Endothelial cell of umbilical vein (primary cell): ENCODE measurements at regions not wholly inside any gene's neighbourhood (a gene's known extent, or its start where the extent isn't known, plus 50 kb on each side); places are given as distances from the start of the nearest gene placed in this dataset.

Experiments
- BruUV-seq: library from RNA; stranded (reverse); fragments of 400-500 nt; replicated peaks from 2 replicates; lab custom pipeline; 2021; lab: Mats Ljungman, UMichigan
- CTCF ChIA-PET: fragments of 300-600, 350-600 bp; sonication (Branson Sonifier 250); formaldehyde crosslinking; loops from one replicate; lab custom pipeline; 2021; ENCODE audit warnings: antibody characterized with exemption, inconsistent platforms; lab: Charles Lee
- POLR2A ChIA-PET: fragments of 300-600, 350-600 bp; sonication (Branson Sonifier 250); formaldehyde crosslinking; loops from one replicate; lab custom pipeline; 2021; ENCODE audit warnings: antibody characterized with exemption, inconsistent platforms; lab: Charles Lee
- DNase-seq: peaks from one replicate; pipeline ENCODE4 v3.0.0-alpha.2; 2011; ENCODE audit warnings: low read depth, low spot score
- FAIRE-seq: peaks from 2 replicates; lab custom pipeline; 2011; peaks lifted over from hg19 to GRCh38; lab: Jason Lieb, UNC
- H2AFZ ChIP-seq: 2 replicates; pipeline ENCODE4 v1.6.0; 2012; ENCODE audit warnings: low read depth, low read length, control low read depth, inconsistent platforms
- H3K27ac ChIP-seq: 2 replicates; pipeline ENCODE4 v1.5.1; 2011; ENCODE audit warnings: low read depth, mild to moderate bottlenecking, control low read depth, low read length, moderate library complexity; ENCODE audit not compliant: insufficient read depth
- H3K27me3 ChIP-seq, 2 experiments: 2 replicates each; pipeline versions ENCODE4 v1.6.0 to v1.6.1; 2011; ENCODE audit warnings: low read length in 2 of 2, mixed read lengths in 1 of 2; ENCODE audit not compliant: control insufficient read depth in 2 of 2, insufficient read depth in 2 of 2
- H3K36me3 ChIP-seq, 2 experiments: 2 replicates in 1 of 2; 3 replicates in 1 of 2; pipeline ENCODE4 v1.5.1; 2011; ENCODE audit warnings: low read length in 2 of 2, mild to moderate bottlenecking in 1 of 2, moderate library complexity in 1 of 2; ENCODE audit not compliant: control insufficient read depth in 2 of 2, insufficient read depth in 2 of 2; ENCODE audit errors: extremely low read depth in 1 of 2
- H3K4me1 ChIP-seq: 3 replicates; pipeline ENCODE4 v1.5.1; 2011; ENCODE audit warnings: mild to moderate bottlenecking, low read length; ENCODE audit not compliant: control insufficient read depth, insufficient read depth; ENCODE audit errors: extremely low read depth
- H3K4me2 ChIP-seq: 2 replicates; pipeline ENCODE4 v1.6.1; 2011; ENCODE audit warnings: low read length, control low read depth, mixed read lengths; ENCODE audit not compliant: insufficient read depth
- H3K4me3 ChIP-seq, 3 experiments: fragments of 200-600 bp in 1 of 3; sonication (generic), shearing (Covaris generic) in 1 of 3; replicated peaks in 1 of 3; 2 replicates each; pipeline ENCODE4 v1.5.1; 2011 to 2016; ENCODE audit warnings: control low read depth in 3 of 3, low read length in 3 of 3, mild to moderate bottlenecking in 2 of 3, inconsistent platforms in 1 of 3, low read depth in 1 of 3, moderate library complexity in 1 of 3; ENCODE audit not compliant: insufficient read depth in 1 of 3
- H3K79me2 ChIP-seq: 2 replicates; pipeline ENCODE4 v1.6.0; 2012; ENCODE audit warnings: low read length, inconsistent platforms; ENCODE audit not compliant: control insufficient read depth, insufficient read depth
- H3K9ac ChIP-seq: replicated peaks from 2 replicates; pipeline ENCODE3; 2011; ENCODE audit warnings: low read length, control low read depth; ENCODE audit not compliant: insufficient read depth; ENCODE audit errors: extremely low read depth
- H3K9me1 ChIP-seq: replicated peaks from 3 replicates; pipeline ENCODE4 v1.6.0; 2011; ENCODE audit warnings: mild to moderate bottlenecking, low read length; ENCODE audit not compliant: control insufficient read depth, insufficient read depth; ENCODE audit errors: extremely low read depth
- H3K9me3 ChIP-seq: replicated peaks from 2 replicates; pipeline ENCODE4 v1.5.1; 2012; ENCODE audit warnings: low read length, inconsistent platforms; ENCODE audit not compliant: control insufficient read depth, insufficient read depth
- H4K20me1 ChIP-seq: replicated peaks from 2 replicates; pipeline ENCODE3; 2011; ENCODE audit warnings: mild to moderate bottlenecking, low read length; ENCODE audit not compliant: control insufficient read depth, insufficient read depth; ENCODE audit errors: extremely low read depth
- CTCF ChIP-seq, 2 donors: IDR thresholded peaks; 1 replicate in 1 of 2; 2 replicates in 1 of 2; pipeline ENCODE4 v1.5.1; 2011; ENCODE audit warnings: low read length in 2 of 2, mild to moderate bottlenecking in 2 of 2, moderate library complexity in 2 of 2, control low read depth in 1 of 2, inconsistent platforms in 1 of 2, low read depth in 1 of 2; ENCODE audit not compliant: insufficient read depth in 1 of 2; ENCODE audit errors: extremely low read depth in 1 of 2
- EZH2 ChIP-seq: IDR thresholded peaks from 2 replicates; pipeline ENCODE4 v1.6.1; 2012; ENCODE audit warnings: borderline replicate concordance, low read depth, mild to moderate bottlenecking, moderate library complexity, low read length, inconsistent platforms; ENCODE audit not compliant: severe bottlenecking
- FOS ChIP-seq: IDR thresholded peaks from 2 replicates; pipeline ENCODE4 v1.6.1; 2011; ENCODE audit warnings: mild to moderate bottlenecking, low read length, moderate library complexity, borderline replicate concordance; ENCODE audit not compliant: insufficient read depth
- GATA2 ChIP-seq: IDR thresholded peaks from 2 replicates; pipeline ENCODE4 v1.7.0; 2011; ENCODE audit warnings: low read depth, mild to moderate bottlenecking, moderate library complexity, mixed read lengths, low read length; ENCODE audit not compliant: insufficient read length, insufficient read depth
- JUN ChIP-seq: IDR thresholded peaks from 2 replicates; pipeline ENCODE4 v1.6.1; 2011; ENCODE audit warnings: borderline replicate concordance, low read depth; ENCODE audit not compliant: insufficient read length, insufficient read depth
- MAX ChIP-seq: IDR thresholded peaks from 2 replicates; pipeline ENCODE4 v1.6.1; 2011; ENCODE audit not compliant: insufficient read depth, insufficient read length
- MYC ChIP-seq: IDR thresholded peaks from one replicate; pipeline ENCODE4 v1.6.1; 2011; ENCODE audit warnings: mild to moderate bottlenecking, low read depth, low read length
- POLR2A ChIP-seq: IDR thresholded peaks from 2 replicates; pipeline ENCODE4 v1.6.1; 2012; ENCODE audit warnings: low read depth, mild to moderate bottlenecking, control low read depth, low read length
- POLR2AphosphoS5 ChIP-seq: IDR thresholded peaks from 2 replicates; pipeline ENCODE4 v1.6.1; 2012; ENCODE audit warnings: low read depth, mild to moderate bottlenecking, control low read depth, low read length, moderate library complexity; ENCODE audit not compliant: insufficient read depth
- dilution Hi-C: fragments of 300-500 bp; cut with MboI; formaldehyde crosslinking; loops from one replicate; pipeline ENCODE4 v1.15.0; 2019; ENCODE audit warnings: low sequenced_read_pairs; ENCODE audit not compliant: extremely low pct_ligation_motif_present
- intact Hi-C: fragments of 100-400 bp; cut with micrococcal nuclease; formaldehyde crosslinking; loops from one replicate; pipeline ENCODE4 v1.10.0; 2022

GRCh38 chr11:15476371-15476917, 361.7 kb downstream of the INSC start:
- no peak overlapping the region for H2AFZ ChIP-seq
- ChIA-PET CTCF (no interaction called here), POLR2A (no interaction called here)
- no peaks in the 10 kb centered on the region for H3K4me1 ChIP-seq
- H3K27ac ChIP-seq: no peak overlapping the region
- no peaks in the 10 kb centered on the region for H4K20me1 ChIP-seq
- H3K27me3 ChIP-seq: no peaks in the 10 kb centered on the region
- no peaks in the 10 kb centered on the region for H3K9me1 ChIP-seq
- intact Hi-C loops: no loop called here
- no peaks in the 10 kb centered on the region for H3K79me2 ChIP-seq
- TF ChIP-seq POLR2A (no peak), POLR2AphosphoS5 (no peak), CTCF (IDR thresholded peaks at IDR 0.05; ENCODE audit: extremely low read depth in 1 of 2, insufficient read depth in 1 of 2, low read depth in 1 of 2, low read length in 2 of 2) (no peak), MYC (no peak), EZH2 (no peak), GATA2 (no peak), JUN (no peak), MAX (no peak), FOS (no peak)
- H3K36me3 ChIP-seq: no peaks in the 10 kb centered on the region
- FAIRE-seq (no peak), DNase-seq (no peak)
- no peak overlapping the region for H3K9ac ChIP-seq
- no peak overlapping the region for H3K4me3 ChIP-seq
- no peak overlapping the region for H3K4me2 ChIP-seq
- dilution Hi-C loops: no loop called here
- no TSS peak for BruUV-seq
- no peaks in the 10 kb centered on the region for H3K9me3 ChIP-seq
